ENCODE measurements at regions not wholly inside any gene's neighbourhood (a gene's known extent, or its start where the extent isn't known, plus 50 kb on each side); places are given as distances from the start of the nearest gene placed in this dataset.

- no peak for TF ChIP-seq CTCF (IDR thresholded peaks at IDR 0.05; ENCODE audit: insufficient read depth, low read length)
- no peak for TF ChIP-seq POLR2AphosphoS5 (IDR thresholded peaks at IDR 0.05; ENCODE audit: low read depth)
Measured at GRCh38 chr1:94595658-94596057, 54.1 kb upstream of the F3 start.
